ENCODE measurements at regions not wholly inside any gene's neighbourhood (a gene's known extent, or its start where the extent isn't known, plus 50 kb on each side); places are given as distances from the start of the nearest gene placed in this dataset.

- TF ChIP-seq EZH2 (IDR thresholded peaks at IDR 0.05) (no peak), CTCF (IDR thresholded peaks at IDR 0.05 in 2 of 3, conservative IDR thresholded peaks at IDR 0.05 in 1 of 3; ENCODE audit: borderline replicate concordance in 1 of 3, insufficient read depth in 1 of 3, low read depth in 2 of 3, low read length in 2 of 3) (no peak), POLR2AphosphoS5 (IDR thresholded peaks at IDR 0.05; ENCODE audit: low read depth, low read length) (no peak)
- TF ChIP-seq, protein P1, sequence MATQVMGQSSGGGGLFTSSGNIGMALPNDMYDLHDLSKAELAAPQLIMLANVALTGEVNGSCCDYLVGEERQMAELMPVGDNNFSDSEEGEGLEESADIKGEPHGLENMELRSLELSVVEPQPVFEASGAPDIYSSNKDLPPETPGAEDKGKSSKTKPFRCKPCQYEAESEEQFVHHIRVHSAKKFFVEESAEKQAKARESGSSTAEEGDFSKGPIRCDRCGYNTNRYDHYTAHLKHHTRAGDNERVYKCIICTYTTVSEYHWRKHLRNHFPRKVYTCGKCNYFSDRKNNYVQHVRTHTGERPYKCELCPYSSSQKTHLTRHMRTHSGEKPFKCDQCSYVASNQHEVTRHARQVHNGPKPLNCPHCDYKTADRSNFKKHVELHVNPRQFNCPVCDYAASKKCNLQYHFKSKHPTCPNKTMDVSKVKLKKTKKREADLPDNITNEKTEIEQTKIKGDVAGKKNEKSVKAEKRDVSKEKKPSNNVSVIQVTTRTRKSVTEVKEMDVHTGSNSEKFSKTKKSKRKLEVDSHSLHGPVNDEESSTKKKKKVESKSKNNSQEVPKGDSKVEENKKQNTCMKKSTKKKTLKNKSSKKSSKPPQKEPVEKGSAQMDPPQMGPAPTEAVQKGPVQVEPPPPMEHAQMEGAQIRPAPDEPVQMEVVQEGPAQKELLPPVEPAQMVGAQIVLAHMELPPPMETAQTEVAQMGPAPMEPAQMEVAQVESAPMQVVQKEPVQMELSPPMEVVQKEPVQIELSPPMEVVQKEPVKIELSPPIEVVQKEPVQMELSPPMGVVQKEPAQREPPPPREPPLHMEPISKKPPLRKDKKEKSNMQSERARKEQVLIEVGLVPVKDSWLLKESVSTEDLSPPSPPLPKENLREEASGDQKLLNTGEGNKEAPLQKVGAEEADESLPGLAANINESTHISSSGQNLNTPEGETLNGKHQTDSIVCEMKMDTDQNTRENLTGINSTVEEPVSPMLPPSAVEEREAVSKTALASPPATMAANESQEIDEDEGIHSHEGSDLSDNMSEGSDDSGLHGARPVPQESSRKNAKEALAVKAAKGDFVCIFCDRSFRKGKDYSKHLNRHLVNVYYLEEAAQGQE (IDR thresholded peaks at IDR 0.05; ENCODE audit: low read depth) = no peak
Measured at GRCh38 chr6:156392648-156393047, 384.5 kb upstream of the ARID1B start.
